ENCODE measurements at regions not wholly inside any gene's neighbourhood (a gene's known extent, or its start where the extent isn't known, plus 50 kb on each side); places are given as distances from the start of the nearest gene placed in this dataset.

GRCh38 chr5:58145397-58145934 is 314.4 kb downstream of the PLK2 start:
- H3K9me3 ChIP-seq (ENCODE audit: insufficient read depth, low read length): no peaks in the 10 kb centered on the region
- H3K4me1 ChIP-seq (ENCODE audit: insufficient read depth, insufficient read length): no peaks in the 10 kb centered on the region
- DNase-seq (ENCODE audit: low read depth, low spot score): no peak

DNA sequence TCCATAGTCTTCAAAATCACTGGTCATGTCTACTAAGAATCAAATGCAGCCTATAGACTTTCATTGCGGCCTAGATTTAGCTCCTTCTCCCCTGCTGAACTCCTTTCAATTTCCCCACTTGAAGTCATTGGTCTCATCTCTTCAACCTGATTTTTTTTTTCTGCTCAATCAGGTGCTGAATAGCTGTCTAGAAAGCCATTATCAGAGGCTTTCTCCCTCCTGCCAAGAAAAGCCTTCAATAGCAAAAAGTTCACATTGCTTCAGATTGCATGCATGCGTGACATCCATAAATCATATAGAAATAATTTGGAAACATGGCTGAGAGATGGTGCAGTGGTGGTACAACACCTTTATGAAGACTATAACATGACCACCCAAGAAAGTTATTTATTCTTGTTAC is 316.2 kb downstream of the PLK2 start:
- no peak overlapping the region for H3K4me3 ChIP-seq (ENCODE audit: insufficient read length, low read depth)
- H3K36me3 ChIP-seq (ENCODE audit: insufficient read depth, insufficient read length, low read length): no peaks in the 10 kb centered on the region
- DNase-seq (ENCODE audit: low read depth, low spot score): no peak
- H3K27me3 ChIP-seq (ENCODE audit: insufficient read depth, insufficient read length): no peaks in the 10 kb centered on the region
- no peak overlapping the region for H3K9ac ChIP-seq (ENCODE audit: insufficient read length, low read depth)
- no peaks in the 10 kb centered on the region for H3K9me3 ChIP-seq (ENCODE audit: insufficient read depth, low read length)
- no peak for TF ChIP-seq SUZ12 (IDR thresholded peaks at IDR 0.05; ENCODE audit: extremely low read depth, insufficient read depth, insufficient read length)
- no peak for TF ChIP-seq YY1 (IDR thresholded peaks at IDR 0.05; ENCODE audit: insufficient read depth, insufficient read length)
- TF ChIP-seq ZNF274 (IDR thresholded peaks at IDR 0.05; ENCODE audit: low read depth, low read length): no peak
- no peaks in the 10 kb centered on the region for H3K4me1 ChIP-seq (ENCODE audit: insufficient read depth, insufficient read length)

More at GRCh38 chr5:58145397-58145934, 314.4 kb downstream of the PLK2 start:
- no peaks in the 10 kb centered on the region for H3K27me3 ChIP-seq (ENCODE audit: insufficient read depth, insufficient read length)
- no peaks in the 10 kb centered on the region for H3K36me3 ChIP-seq (ENCODE audit: insufficient read depth, insufficient read length, low read length)
- H3K9ac ChIP-seq (ENCODE audit: insufficient read length, low read depth): no peak overlapping the region
- no peak overlapping the region for H3K4me3 ChIP-seq (ENCODE audit: insufficient read length, low read depth)
- TF ChIP-seq ZNF274 (IDR thresholded peaks at IDR 0.05; ENCODE audit: low read depth, low read length) (no peak), SUZ12 (IDR thresholded peaks at IDR 0.05; ENCODE audit: extremely low read depth, insufficient read depth, insufficient read length) (no peak), YY1 (IDR thresholded peaks at IDR 0.05; ENCODE audit: insufficient read depth, insufficient read length) (no peak)

DNA sequence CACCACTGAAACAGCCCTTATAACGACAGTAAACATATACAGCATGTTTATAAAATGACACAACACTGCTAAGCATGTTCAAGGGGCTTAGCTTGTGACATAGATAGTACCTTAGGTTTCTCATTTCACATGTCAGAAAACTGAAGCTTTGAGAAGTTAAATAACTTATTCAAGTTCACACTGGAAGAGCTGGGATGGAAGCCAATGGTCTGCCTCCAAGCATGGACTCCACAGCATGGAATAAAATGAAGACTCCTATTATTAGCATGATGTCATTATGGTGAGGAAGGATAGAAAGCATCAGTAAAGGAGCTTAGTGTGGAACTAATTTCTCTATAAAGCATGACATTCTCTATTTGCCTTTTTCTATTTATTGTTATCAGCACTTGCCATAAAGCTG is 316.7 kb downstream of the PLK2 start:
- Histone ChIP-seq H3K9me3 (ENCODE audit: insufficient read depth, low read length) (no peaks in the 10 kb centered on the region), H3K9ac (ENCODE audit: insufficient read length, low read depth) (no peak overlapping the region), H3K27me3 (ENCODE audit: insufficient read depth, insufficient read length) (no peaks in the 10 kb centered on the region), H3K36me3 (ENCODE audit: insufficient read depth, insufficient read length, low read length) (no peaks in the 10 kb centered on the region), H3K4me1 (ENCODE audit: insufficient read depth, insufficient read length) (no peaks in the 10 kb centered on the region), H3K4me3 (ENCODE audit: insufficient read length, low read depth) (no peak overlapping the region)
- DNase-seq (ENCODE audit: low read depth, low spot score): no peak
- TF ChIP-seq YY1 (IDR thresholded peaks at IDR 0.05; ENCODE audit: insufficient read depth, insufficient read length) (no peak), SUZ12 (IDR thresholded peaks at IDR 0.05; ENCODE audit: extremely low read depth, insufficient read depth, insufficient read length) (no peak), ZNF274 (IDR thresholded peaks at IDR 0.05; ENCODE audit: low read depth, low read length) (no peak)

DNA sequence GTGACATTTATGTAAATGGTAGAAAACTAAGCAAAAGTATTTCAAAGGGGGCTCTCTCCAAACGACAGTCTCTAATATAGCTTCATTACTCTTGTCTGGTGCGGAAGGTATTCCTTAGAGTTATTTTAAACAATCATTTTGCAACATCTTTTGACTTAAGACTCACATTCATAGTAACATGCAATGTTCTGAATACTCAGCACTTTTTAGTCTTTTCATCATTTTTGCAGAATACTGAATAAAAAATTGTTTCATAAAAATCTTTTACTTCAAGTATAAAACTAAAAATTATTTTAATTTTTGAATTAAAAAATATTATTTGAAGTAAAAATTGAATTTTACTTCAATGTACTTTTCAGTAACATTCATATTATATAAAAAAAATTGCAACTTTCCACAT is 321.1 kb downstream of the PLK2 start:
- H3K27me3 ChIP-seq (ENCODE audit: insufficient read depth, insufficient read length): no peaks in the 10 kb centered on the region
- H3K9ac ChIP-seq (ENCODE audit: insufficient read length, low read depth): no peak overlapping the region
- no peak for DNase-seq (ENCODE audit: low read depth, low spot score)
- no peaks in the 10 kb centered on the region for H3K36me3 ChIP-seq (ENCODE audit: insufficient read depth, insufficient read length, low read length)
- H3K9me3 ChIP-seq (ENCODE audit: insufficient read depth, low read length): no peaks in the 10 kb centered on the region
- TF ChIP-seq SUZ12 (IDR thresholded peaks at IDR 0.05; ENCODE audit: extremely low read depth, insufficient read depth, insufficient read length) (no peak), YY1 (IDR thresholded peaks at IDR 0.05; ENCODE audit: insufficient read depth, insufficient read length) (no peak), ZNF274 (IDR thresholded peaks at IDR 0.05; ENCODE audit: low read depth, low read length) (no peak)
- H3K4me3 ChIP-seq (ENCODE audit: insufficient read length, low read depth): no peak overlapping the region
- H3K4me1 ChIP-seq (ENCODE audit: insufficient read depth, insufficient read length): no peaks in the 10 kb centered on the region

DNA sequence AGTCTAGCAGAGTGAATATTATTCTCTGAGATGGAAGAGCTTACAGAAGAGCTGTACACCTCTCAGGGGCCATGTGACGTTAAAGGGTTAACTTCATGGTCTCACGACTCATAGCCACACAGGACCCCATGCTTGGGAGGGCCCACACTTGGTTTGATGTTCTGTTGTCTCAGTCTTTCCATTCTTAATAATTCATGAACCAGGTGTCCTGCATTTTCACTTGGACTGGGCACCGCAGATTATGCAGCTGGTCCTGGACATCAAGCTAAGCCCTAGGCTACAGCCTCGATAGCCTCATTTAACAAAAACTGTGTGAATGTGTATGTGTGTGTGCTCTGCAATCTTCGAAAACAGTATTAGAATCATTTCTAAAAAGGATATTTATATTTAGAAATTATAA is 323.5 kb downstream of the PLK2 start:
- H3K4me1 ChIP-seq (ENCODE audit: insufficient read depth, insufficient read length): no peaks in the 10 kb centered on the region
- H3K4me3 ChIP-seq (ENCODE audit: insufficient read length, low read depth): no peak overlapping the region
- no peak overlapping the region for H3K9ac ChIP-seq (ENCODE audit: insufficient read length, low read depth)
- no peaks in the 10 kb centered on the region for H3K36me3 ChIP-seq (ENCODE audit: insufficient read depth, insufficient read length, low read length)
- H3K27me3 ChIP-seq (ENCODE audit: insufficient read depth, insufficient read length): no peaks in the 10 kb centered on the region
- H3K9me3 ChIP-seq (ENCODE audit: insufficient read depth, low read length): no peaks in the 10 kb centered on the region
- DNase-seq (ENCODE audit: low read depth, low spot score): no peak
- TF ChIP-seq ZNF274 (IDR thresholded peaks at IDR 0.05; ENCODE audit: low read depth, low read length) (no peak), YY1 (IDR thresholded peaks at IDR 0.05; ENCODE audit: insufficient read depth, insufficient read length) (no peak), SUZ12 (IDR thresholded peaks at IDR 0.05; ENCODE audit: extremely low read depth, insufficient read depth, insufficient read length) (no peak)

- TF ChIP-seq SUZ12 (IDR thresholded peaks at IDR 0.05; ENCODE audit: extremely low read depth, insufficient read depth, insufficient read length) (no peak), ZNF274 (IDR thresholded peaks at IDR 0.05; ENCODE audit: low read depth, low read length) (no peak), YY1 (IDR thresholded peaks at IDR 0.05; ENCODE audit: insufficient read depth, insufficient read length) (no peak)
- Histone ChIP-seq H3K36me3 (ENCODE audit: insufficient read depth, insufficient read length, low read length) (no peaks in the 10 kb centered on the region), H3K4me3 (ENCODE audit: insufficient read length, low read depth) (no peak overlapping the region), H3K27me3 (ENCODE audit: insufficient read depth, insufficient read length) (no peaks in the 10 kb centered on the region), H3K9me3 (ENCODE audit: insufficient read depth, low read length) (no peaks in the 10 kb centered on the region), H3K4me1 (ENCODE audit: insufficient read depth, insufficient read length) (no peaks in the 10 kb centered on the region), H3K9ac (ENCODE audit: insufficient read length, low read depth) (no peak overlapping the region)
- DNase-seq (ENCODE audit: low read depth, low spot score): no peak
These were observed 324.1 kb downstream of the PLK2 start for GRCh38 chr5:58135571-58136335.

- TF ChIP-seq ZNF274 (IDR thresholded peaks at IDR 0.05; ENCODE audit: low read depth, low read length) (no peak), SUZ12 (IDR thresholded peaks at IDR 0.05; ENCODE audit: extremely low read depth, insufficient read depth, insufficient read length) (no peak), YY1 (IDR thresholded peaks at IDR 0.05; ENCODE audit: insufficient read depth, insufficient read length) (no peak)
- no peak overlapping the region for H3K9ac ChIP-seq (ENCODE audit: insufficient read length, low read depth)
- no peak overlapping the region for H3K4me3 ChIP-seq (ENCODE audit: insufficient read length, low read depth)
- DNase-seq (ENCODE audit: low read depth, low spot score): no peak
- no peaks in the 10 kb centered on the region for H3K27me3 ChIP-seq (ENCODE audit: insufficient read depth, insufficient read length)
- no peaks in the 10 kb centered on the region for H3K9me3 ChIP-seq (ENCODE audit: insufficient read depth, low read length)
- H3K4me1 ChIP-seq (ENCODE audit: insufficient read depth, insufficient read length): no peaks in the 10 kb centered on the region
- H3K36me3 ChIP-seq (ENCODE audit: insufficient read depth, insufficient read length, low read length): no peaks in the 10 kb centered on the region
These were observed 326.1 kb downstream of the PLK2 start for GRCh38 chr5:58133631-58134296.
